PC-9 (cell line): ENCODE measurements at regions not wholly inside any gene's neighbourhood (a gene's known extent, or its start where the extent isn't known, plus 50 kb on each side); places are given as distances from the start of the nearest gene placed in this dataset.
A peak's percentile ranks its signal among the peaks of the same experiment; 100 is the strongest.

Experiments used
- BruUV-seq: library from RNA; stranded (reverse); fragments of 400-500 nt; replicated peaks from 2 replicates; lab custom pipeline; 2021; lab: Mats Ljungman, UMichigan
- CTCF ChIA-PET: fragments of 300-600 bp; sonication (Branson Sonifier 250); formaldehyde crosslinking; loops from one replicate; lab custom pipeline; 2022; ENCODE audit warnings: antibody characterized with exemption; lab: Charles Lee
- POLR2A ChIA-PET: fragments of 300-600 bp; sonication (Branson Sonifier 250); formaldehyde crosslinking; loops from one replicate; lab custom pipeline; 2022; ENCODE audit warnings: antibody characterized with exemption; ENCODE audit not compliant: unreplicated experiment; lab: Charles Lee
- DNase-seq, 2 experiments: peaks; one replicate each; pipeline versions ENCODE4 v3.0.0 to v3.0.0-alpha.2; 2015 to 2022; ENCODE audit warnings: mixed read lengths in 1 of 2
- H2AFZ ChIP-seq: fragments of 200-600 bp; sonication (generic); 2 replicates; pipeline ENCODE4 v1.8.1; 2017; ENCODE audit warnings: antibody characterized with exemption
- H3F3A ChIP-seq: fragments of 200-600 bp; sonication (generic); 2 replicates; pipeline ENCODE4 v1.8.1; 2017; ENCODE audit warnings: antibody characterized with exemption, mild to moderate bottlenecking, low read depth; ENCODE audit not compliant: insufficient read depth
- H3K27ac ChIP-seq: fragments of 200-600 bp; sonication (generic); 2 replicates; pipeline ENCODE4 v1.6.1; 2016; ENCODE audit warnings: mixed run types
- H3K27me3 ChIP-seq: fragments of 200-600 bp; sonication (generic); 2 replicates; pipeline ENCODE4 v1.6.1; 2016; ENCODE audit warnings: low read depth, mixed run types; ENCODE audit not compliant: insufficient read depth
- H3K36me3 ChIP-seq: fragments of 200-600 bp; sonication (generic); 2 replicates; pipeline ENCODE4 v1.6.1; 2016; ENCODE audit warnings: low read depth, mixed run types
- H3K4me1 ChIP-seq: fragments of 200-600 bp; sonication (generic); replicated peaks from 2 replicates; pipeline ENCODE4 v1.6.1; 2016; ENCODE audit warnings: mixed run types; ENCODE audit not compliant: insufficient read depth
- H3K4me2 ChIP-seq: fragments of 200-600 bp; sonication (generic); 2 replicates; pipeline ENCODE4 v1.6.1; 2017; ENCODE audit warnings: mixed run types
- H3K4me3 ChIP-seq: fragments of 200-600 bp; sonication (generic); 2 replicates; pipeline ENCODE4 v1.6.1; 2016; ENCODE audit warnings: mixed run types
- H3K79me2 ChIP-seq: fragments of 200-600 bp; sonication (generic); 2 replicates; pipeline ENCODE4 v1.6.1; 2017; ENCODE audit warnings: low read depth, mixed run types
- H3K9me2 ChIP-seq: fragments of 200-600 bp; sonication (generic); 2 replicates; pipeline ENCODE4 v1.8.1; 2017; ENCODE audit warnings: mild to moderate bottlenecking; ENCODE audit not compliant: insufficient read depth
- H3K9me3 ChIP-seq: fragments of 200-600 bp; sonication (generic); 2 replicates; pipeline ENCODE4 v1.8.1; 2016; ENCODE audit warnings: low read depth; ENCODE audit not compliant: insufficient read depth
- H4K20me1 ChIP-seq: fragments of 200-600 bp; sonication (generic); 2 replicates; pipeline ENCODE4 v1.8.1; 2017; ENCODE audit not compliant: insufficient read depth
- EZH2 ChIP-seq: fragments of 200-600 bp; sonication (generic); IDR thresholded peaks from 2 replicates; pipeline ENCODE4 v1.8.0; 2017; ENCODE audit warnings: antibody characterized with exemption, low read depth
- intact Hi-C: fragments of 100-400 bp; cut with micrococcal nuclease; formaldehyde crosslinking; loops from one replicate; pipeline ENCODE4 v1.10.0; 2022; ENCODE audit not compliant: unreplicated experiment
- TF ChIP-seq, protein P1 (sequence below): fragments of 200-600 bp; sonication (generic); conservative IDR thresholded peaks from 2 replicates; pipeline ENCODE4 v1.6.1; 2017; ENCODE audit warnings: mixed run types, antibody characterized with exemption, mild to moderate bottlenecking, moderate library complexity

DNA sequence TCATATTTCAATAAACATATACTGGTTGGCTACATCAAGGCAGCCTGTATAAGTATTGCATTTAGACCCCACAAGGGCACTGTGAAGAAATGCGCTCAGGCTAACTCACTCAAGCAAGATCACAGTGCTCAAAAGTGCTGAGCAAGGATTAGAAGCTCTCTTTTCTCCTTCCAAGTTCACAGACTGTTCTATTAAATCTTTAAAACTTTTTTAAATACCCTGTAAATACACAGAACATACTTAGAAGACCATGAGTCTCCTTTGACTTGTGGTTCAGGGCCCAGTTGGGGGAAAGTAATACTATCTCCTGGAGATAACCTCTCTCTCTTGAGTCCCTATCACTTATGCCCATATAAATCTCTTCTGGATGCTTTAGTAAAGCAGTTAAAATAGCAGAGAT is 152.9 kb downstream of the SP3 start:
- intact Hi-C loops, result no loop called here
- Histone ChIP-seq H3K27ac (no peak overlapping the region), H4K20me1 (no peaks in the 10 kb centered on the region), H3K79me2 (no peaks in the 10 kb centered on the region), H3K4me2 (no peak overlapping the region), H3K9me2 (no peaks in the 10 kb centered on the region), H3K36me3 (no peaks in the 10 kb centered on the region), H2AFZ (no peak overlapping the region), H3K9me3 (no peaks in the 10 kb centered on the region), H3K4me1 (no peaks in the 10 kb centered on the region), H3F3A (no peaks in the 10 kb centered on the region), H3K27me3 (peaks cover 13% of the 10 kb centered on the region), H3K4me3 (no peak overlapping the region)
- BruUV-seq, result no TSS peak
- TF ChIP-seq EZH2, result no peak
- TF ChIP-seq, protein P1, sequence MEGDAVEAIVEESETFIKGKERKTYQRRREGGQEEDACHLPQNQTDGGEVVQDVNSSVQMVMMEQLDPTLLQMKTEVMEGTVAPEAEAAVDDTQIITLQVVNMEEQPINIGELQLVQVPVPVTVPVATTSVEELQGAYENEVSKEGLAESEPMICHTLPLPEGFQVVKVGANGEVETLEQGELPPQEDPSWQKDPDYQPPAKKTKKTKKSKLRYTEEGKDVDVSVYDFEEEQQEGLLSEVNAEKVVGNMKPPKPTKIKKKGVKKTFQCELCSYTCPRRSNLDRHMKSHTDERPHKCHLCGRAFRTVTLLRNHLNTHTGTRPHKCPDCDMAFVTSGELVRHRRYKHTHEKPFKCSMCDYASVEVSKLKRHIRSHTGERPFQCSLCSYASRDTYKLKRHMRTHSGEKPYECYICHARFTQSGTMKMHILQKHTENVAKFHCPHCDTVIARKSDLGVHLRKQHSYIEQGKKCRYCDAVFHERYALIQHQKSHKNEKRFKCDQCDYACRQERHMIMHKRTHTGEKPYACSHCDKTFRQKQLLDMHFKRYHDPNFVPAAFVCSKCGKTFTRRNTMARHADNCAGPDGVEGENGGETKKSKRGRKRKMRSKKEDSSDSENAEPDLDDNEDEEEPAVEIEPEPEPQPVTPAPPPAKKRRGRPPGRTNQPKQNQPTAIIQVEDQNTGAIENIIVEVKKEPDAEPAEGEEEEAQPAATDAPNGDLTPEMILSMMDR, result no peak
- DNase-seq, result no peak
- POLR2A ChIA-PET, result no interaction called here
- CTCF ChIA-PET, result no interaction called here

DNA sequence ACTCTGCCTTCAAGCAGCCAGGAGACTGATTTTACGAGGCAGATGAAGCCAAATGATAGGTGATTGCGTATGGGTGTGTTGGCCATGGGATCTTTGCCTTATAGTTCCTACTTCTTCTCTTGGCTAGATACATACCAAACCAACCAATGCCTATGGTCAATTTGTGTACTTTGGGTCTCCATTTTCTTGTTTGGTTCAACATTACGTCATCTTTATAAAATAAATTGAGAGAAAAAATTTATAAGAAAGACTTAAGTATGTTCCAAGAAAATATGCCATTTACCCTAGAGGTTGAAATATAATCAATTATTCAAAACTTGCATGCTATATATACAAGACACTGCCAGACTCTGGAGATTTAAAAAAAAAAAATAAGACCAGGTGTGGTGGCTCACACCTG is 150.9 kb downstream of the SP3 start:
- BruUV-seq, result no TSS peak
- no peak for TF ChIP-seq EZH2
- H3K9me2 ChIP-seq, result no peaks in the 10 kb centered on the region

DNA sequence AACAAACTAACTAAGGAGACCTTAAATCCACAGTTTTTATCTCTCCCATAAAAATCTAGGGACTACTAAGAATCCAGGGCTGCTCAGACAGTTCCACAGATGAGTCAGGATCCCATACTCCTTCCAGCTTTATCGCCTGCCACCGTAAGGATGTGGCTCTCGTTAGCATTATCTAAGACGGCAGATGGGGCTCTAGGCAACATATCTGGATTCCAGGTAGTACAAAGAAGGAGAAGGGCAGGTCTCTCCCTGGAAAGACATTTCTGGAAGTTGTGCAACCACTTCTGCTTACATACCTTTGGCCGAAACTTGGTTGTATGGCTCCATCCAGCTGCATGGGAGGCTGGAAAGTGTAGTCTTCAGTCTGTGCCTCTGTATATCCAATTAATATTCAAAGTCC is 149.4 kb downstream of the SP3 start:
- intact Hi-C loops, result no loop called here
- H3F3A ChIP-seq, result no peaks in the 10 kb centered on the region
- no peak overlapping the region for H3K4me2 ChIP-seq
- CTCF ChIA-PET, result no interaction called here
- POLR2A ChIA-PET, result no interaction called here
- no TSS peak for BruUV-seq
- no peaks in the 10 kb centered on the region for H3K9me2 ChIP-seq
- DNase-seq, result peak in 1 of 2 experiments; percentile 51
- H3K9me3 ChIP-seq, result no peaks in the 10 kb centered on the region
- no peak overlapping the region for H3K4me3 ChIP-seq
- H3K27me3 ChIP-seq, result peaks cover 33% of the 10 kb centered on the region
- no peaks in the 10 kb centered on the region for H3K4me1 ChIP-seq
- H2AFZ ChIP-seq, result no peak overlapping the region
- no peak overlapping the region for H3K27ac ChIP-seq
- no peaks in the 10 kb centered on the region for H4K20me1 ChIP-seq
- no peak for TF ChIP-seq EZH2
- TF ChIP-seq, protein P1, result no peak
- no peaks in the 10 kb centered on the region for H3K79me2 ChIP-seq
- H3K36me3 ChIP-seq, result no peaks in the 10 kb centered on the region

More for the DNA sequence above, 150.9 kb downstream of the SP3 start:
- Histone ChIP-seq H2AFZ (no peak overlapping the region), H3K4me3 (no peak overlapping the region), H3K4me1 (no peaks in the 10 kb centered on the region), H3F3A (no peaks in the 10 kb centered on the region), H3K4me2 (no peak overlapping the region), H3K36me3 (no peaks in the 10 kb centered on the region), H3K79me2 (no peaks in the 10 kb centered on the region), H3K9me3 (no peaks in the 10 kb centered on the region), H3K27me3 (peaks cover 19% of the 10 kb centered on the region), H3K27ac (no peak overlapping the region), H4K20me1 (no peaks in the 10 kb centered on the region)
- DNase-seq, result no peak
- CTCF ChIA-PET, result no interaction called here
- POLR2A ChIA-PET, result no interaction called here
- intact Hi-C loops, result no loop called here

DNA sequence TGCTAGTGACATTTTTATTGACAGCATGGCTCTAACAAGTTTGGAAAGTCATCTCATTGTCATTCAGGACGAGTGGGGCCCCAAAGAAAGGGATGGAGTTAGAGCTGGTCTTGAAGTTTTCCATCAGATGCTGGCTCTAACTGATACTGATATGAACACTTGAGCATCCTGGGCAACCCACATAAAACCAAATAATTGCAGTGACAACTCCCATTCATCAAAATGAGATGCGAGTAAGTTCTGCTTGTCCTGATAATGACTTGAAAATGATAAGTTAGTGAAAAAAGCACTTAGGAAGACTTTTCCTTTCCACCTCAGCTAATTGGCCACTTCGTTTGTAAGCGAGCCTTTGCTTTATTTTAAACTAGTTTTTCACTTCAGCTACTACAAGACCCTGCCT is 147.6 kb downstream of the SP3 start:
- ChIA-PET POLR2A (no interaction called here), CTCF (no interaction called here)
- no TSS peak for BruUV-seq

More for the DNA sequence above, 147.6 kb downstream of the SP3 start:
- H3K36me3 ChIP-seq, result no peaks in the 10 kb centered on the region
- H3K4me2 ChIP-seq, result no peak overlapping the region
- no peaks in the 10 kb centered on the region for H3K9me3 ChIP-seq
- no peaks in the 10 kb centered on the region for H3F3A ChIP-seq
- DNase-seq, result no peak
- no peaks in the 10 kb centered on the region for H3K79me2 ChIP-seq
- intact Hi-C loops, result no loop called here
- TF ChIP-seq EZH2, result no peak
- TF ChIP-seq, protein P1, result no peak
- H3K4me3 ChIP-seq, result no peak overlapping the region
- H2AFZ ChIP-seq, result no peak overlapping the region
- peaks cover 48% of the 10 kb centered on the region for H3K27me3 ChIP-seq
- no peak overlapping the region for H3K27ac ChIP-seq
- no peaks in the 10 kb centered on the region for H3K9me2 ChIP-seq
- no peaks in the 10 kb centered on the region for H4K20me1 ChIP-seq
- no peaks in the 10 kb centered on the region for H3K4me1 ChIP-seq
